ENCODE measurements at regions not wholly inside any gene's neighbourhood (a gene's known extent, or its start where the extent isn't known, plus 50 kb on each side); places are given as distances from the start of the nearest gene placed in this dataset.

- Histone ChIP-seq H3K9ac (ENCODE audit: low read depth, low read length) (no peak overlapping the region), H3K4me2 (ENCODE audit: insufficient read depth, low read length) (no peak overlapping the region), H3K27ac (ENCODE audit: low read length) (no peak overlapping the region), H3K4me3 (ENCODE audit: low read depth in 1 of 2, low read length in 2 of 2) (no peak overlapping the region), H3K79me2 (ENCODE audit: insufficient read depth, low read length) (no peaks in the 10 kb centered on the region), H2AFZ (ENCODE audit: low read depth, low read length) (no peak overlapping the region), H3K4me1 (ENCODE audit: insufficient read depth, low read length) (no peaks in the 10 kb centered on the region), H3K9me3 (ENCODE audit: insufficient read depth, low read length, severe bottlenecking) (no peaks in the 10 kb centered on the region), H4K20me1 (ENCODE audit: insufficient read depth, low read length) (no peaks in the 10 kb centered on the region), H3K27me3 (ENCODE audit: insufficient read depth, low read length, poor library complexity) (no peaks in the 10 kb centered on the region), H3K36me3 (ENCODE audit: insufficient read depth, low read length) (no peaks in the 10 kb centered on the region)
- ATAC-seq (ENCODE audit: insufficient read depth, low read depth) (no peak), DNase-seq (no peak)
- TF ChIP-seq CTCF (IDR thresholded peaks at IDR 0.05; ENCODE audit: borderline replicate concordance, extremely low read depth, low read length, poor library complexity, severe bottlenecking) (no peak), EZH2 (IDR thresholded peaks at IDR 0.05; ENCODE audit: borderline replicate concordance, low read depth, low read length, severe bottlenecking) (no peak)
Measured at GRCh38 chr1:102183711-102184110, 187.0 kb upstream of the OLFM3 start.

GRCh38 chr1:102182603-102183260 lies 186.0 kb upstream of the OLFM3 start:
- TF ChIP-seq CTCF (IDR thresholded peaks at IDR 0.05; ENCODE audit: borderline replicate concordance, extremely low read depth, low read length, poor library complexity, severe bottlenecking) (no peak), EZH2 (IDR thresholded peaks at IDR 0.05; ENCODE audit: borderline replicate concordance, low read depth, low read length, severe bottlenecking) (no peak)
- no peak overlapping the region for H3K27ac ChIP-seq (ENCODE audit: low read length)

DNA sequence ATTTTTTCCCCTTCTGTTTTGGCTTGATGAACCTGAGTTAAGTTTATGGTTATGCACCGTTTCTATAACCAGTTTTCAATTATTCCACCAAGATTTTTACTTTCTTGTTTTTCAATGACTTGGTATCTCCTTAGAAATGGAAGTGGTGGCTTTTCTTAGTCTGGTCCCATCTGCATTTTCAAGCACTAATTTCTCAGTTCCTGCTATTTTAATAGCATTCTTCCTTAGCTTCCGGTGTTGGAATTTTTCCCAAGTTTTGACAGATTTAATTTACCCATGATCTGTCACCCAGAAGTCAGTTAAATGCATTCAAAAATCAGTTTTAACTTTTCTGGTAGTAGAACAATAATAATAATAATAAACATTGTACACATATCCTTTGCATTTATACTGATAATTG lies 184.6 kb upstream of the OLFM3 start:
- ATAC-seq (ENCODE audit: insufficient read depth, low read depth): no peak
- no peaks in the 10 kb centered on the region for H3K36me3 ChIP-seq (ENCODE audit: insufficient read depth, low read length)

More at GRCh38 chr1:102182603-102183260, 186.0 kb upstream of the OLFM3 start:
- Histone ChIP-seq H2AFZ (ENCODE audit: low read depth, low read length) (no peak overlapping the region), H3K4me3 (ENCODE audit: low read depth in 1 of 2, low read length in 2 of 2) (no peak overlapping the region), H3K36me3 (ENCODE audit: insufficient read depth, low read length) (no peaks in the 10 kb centered on the region), H3K79me2 (ENCODE audit: insufficient read depth, low read length) (no peaks in the 10 kb centered on the region), H3K9ac (ENCODE audit: low read depth, low read length) (no peak overlapping the region), H3K4me1 (ENCODE audit: insufficient read depth, low read length) (no peaks in the 10 kb centered on the region), H4K20me1 (ENCODE audit: insufficient read depth, low read length) (no peaks in the 10 kb centered on the region), H3K9me3 (ENCODE audit: insufficient read depth, low read length, severe bottlenecking) (no peaks in the 10 kb centered on the region), H3K27me3 (ENCODE audit: insufficient read depth, low read length, poor library complexity) (no peaks in the 10 kb centered on the region), H3K4me2 (ENCODE audit: insufficient read depth, low read length) (no peak overlapping the region)
- DNase-seq (no peak), ATAC-seq (ENCODE audit: insufficient read depth, low read depth) (no peak)

More for the DNA sequence above, 184.6 kb upstream of the OLFM3 start:
- Histone ChIP-seq H3K79me2 (ENCODE audit: insufficient read depth, low read length) (no peaks in the 10 kb centered on the region), H3K27ac (ENCODE audit: low read length) (no peak overlapping the region), H3K4me3 (ENCODE audit: low read depth in 1 of 2, low read length in 2 of 2) (no peak overlapping the region), H3K9me3 (ENCODE audit: insufficient read depth, low read length, severe bottlenecking) (no peaks in the 10 kb centered on the region), H3K4me1 (ENCODE audit: insufficient read depth, low read length) (no peaks in the 10 kb centered on the region), H2AFZ (ENCODE audit: low read depth, low read length) (no peak overlapping the region), H4K20me1 (ENCODE audit: insufficient read depth, low read length) (no peaks in the 10 kb centered on the region), H3K9ac (ENCODE audit: low read depth, low read length) (no peak overlapping the region), H3K4me2 (ENCODE audit: insufficient read depth, low read length) (no peak overlapping the region), H3K27me3 (ENCODE audit: insufficient read depth, low read length, poor library complexity) (no peaks in the 10 kb centered on the region)
- TF ChIP-seq EZH2 (IDR thresholded peaks at IDR 0.05; ENCODE audit: borderline replicate concordance, low read depth, low read length, severe bottlenecking): no peak
- TF ChIP-seq CTCF (IDR thresholded peaks at IDR 0.05; ENCODE audit: borderline replicate concordance, extremely low read depth, low read length, poor library complexity, severe bottlenecking): no peak
- no peak for DNase-seq

Measured in DND-41 (cell line).